Stimulated activated CD8-positive, alpha-beta memory T cell treated with anti-CD3 and anti-CD28 coated beads, Interleukin-12 subunit alpha, Interleukin-12 subunit beta, amount 100 ng/mL, for 24 hours (primary cell): ENCODE measurements at regions not wholly inside any gene's neighbourhood (a gene's known extent, or its start where the extent isn't known, plus 50 kb on each side); places are given as distances from the start of the nearest gene placed in this dataset.
"Not testable (repeated sequence)": the region's sequence is repeated elsewhere in the genome, so short reads cannot be mapped to it uniquely, and the experiment has no call there.

Source experiments
- DNase-seq: peaks from one replicate; pipeline ENCODE4 v3.0.0-alpha.2; 2020; ENCODE audit errors: extremely low read depth

GRCh38 chr2:199569336-199569735 is 111.6 kb upstream of the SATB2 start:
- DNase-seq, result no peak

DNA sequence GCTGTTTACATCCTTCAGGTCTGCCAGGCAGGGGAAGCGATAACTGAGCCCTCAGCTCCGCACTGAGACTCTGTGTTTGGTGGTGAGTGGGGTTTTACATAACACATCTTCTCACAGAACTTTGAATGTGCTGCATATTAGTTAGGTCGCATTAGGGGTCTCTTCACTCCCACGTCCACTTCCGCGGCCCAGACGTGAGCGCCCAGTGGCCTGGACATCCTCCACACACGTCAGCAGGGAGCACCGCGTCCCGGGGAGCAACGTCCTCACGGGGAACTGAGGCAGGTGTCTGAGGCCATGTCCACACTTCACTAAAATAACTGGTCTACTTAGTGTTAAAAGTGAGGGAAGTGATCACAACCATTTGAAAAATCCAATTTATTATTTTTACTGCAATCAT is 100.4 kb upstream of the SATB2 start:
- DNase-seq, result no peak

- DNase-seq, result no peak
These were observed 99.0 kb upstream of the SATB2 start for GRCh38 chr2:199556527-199557285.

- no peak for DNase-seq
These were observed 96.3 kb upstream of the SATB2 start for GRCh38 chr2:199554026-199554425.

DNA sequence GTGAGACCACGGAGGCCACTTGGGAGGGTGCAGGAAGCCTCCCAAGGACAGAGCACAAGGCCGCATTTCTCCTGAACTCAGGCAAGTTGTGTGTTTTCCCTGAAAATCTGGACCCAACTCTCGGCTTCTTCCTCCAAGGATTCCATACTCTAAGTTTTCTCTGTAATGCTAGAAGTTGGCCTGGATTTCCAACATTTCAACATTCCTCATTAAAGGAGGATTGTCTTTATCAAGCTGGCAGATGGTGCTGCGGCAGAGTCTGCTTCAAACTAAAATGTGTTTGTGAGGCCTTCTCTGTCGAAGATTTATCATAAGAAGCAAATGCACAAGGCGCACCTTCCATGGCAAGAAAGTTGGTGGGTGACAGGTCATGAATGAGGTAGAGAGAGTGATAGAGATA is 94.4 kb upstream of the SATB2 start:
- DNase-seq, result no peak

DNA sequence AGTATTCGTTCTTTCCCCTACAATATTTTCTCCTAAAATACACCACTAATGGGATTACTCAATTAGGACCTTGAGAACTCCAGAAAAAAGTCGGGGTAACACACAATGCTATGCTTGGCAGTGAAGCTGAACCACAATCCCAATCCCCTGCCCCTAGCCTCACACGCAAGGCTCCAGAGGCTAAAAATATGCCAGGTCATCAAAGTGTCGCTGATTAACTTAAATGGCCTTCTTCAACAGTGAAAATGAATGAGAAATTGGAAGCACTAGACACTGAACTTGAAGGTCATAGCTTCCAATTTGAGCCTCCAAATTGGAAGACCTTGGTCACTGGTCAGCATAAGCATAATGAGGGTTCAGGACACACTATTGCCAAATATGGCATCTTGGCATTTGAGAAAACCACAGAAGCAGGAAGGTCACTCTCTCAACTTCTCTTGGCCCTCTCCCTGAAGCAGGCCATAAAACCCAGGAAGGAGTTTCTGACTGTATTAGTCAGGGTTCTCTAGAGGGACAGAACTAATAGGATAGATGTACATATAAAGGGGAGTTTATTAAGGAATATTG is 86.0 kb upstream of the SATB2 start:
- DNase-seq, result no peak

DNA sequence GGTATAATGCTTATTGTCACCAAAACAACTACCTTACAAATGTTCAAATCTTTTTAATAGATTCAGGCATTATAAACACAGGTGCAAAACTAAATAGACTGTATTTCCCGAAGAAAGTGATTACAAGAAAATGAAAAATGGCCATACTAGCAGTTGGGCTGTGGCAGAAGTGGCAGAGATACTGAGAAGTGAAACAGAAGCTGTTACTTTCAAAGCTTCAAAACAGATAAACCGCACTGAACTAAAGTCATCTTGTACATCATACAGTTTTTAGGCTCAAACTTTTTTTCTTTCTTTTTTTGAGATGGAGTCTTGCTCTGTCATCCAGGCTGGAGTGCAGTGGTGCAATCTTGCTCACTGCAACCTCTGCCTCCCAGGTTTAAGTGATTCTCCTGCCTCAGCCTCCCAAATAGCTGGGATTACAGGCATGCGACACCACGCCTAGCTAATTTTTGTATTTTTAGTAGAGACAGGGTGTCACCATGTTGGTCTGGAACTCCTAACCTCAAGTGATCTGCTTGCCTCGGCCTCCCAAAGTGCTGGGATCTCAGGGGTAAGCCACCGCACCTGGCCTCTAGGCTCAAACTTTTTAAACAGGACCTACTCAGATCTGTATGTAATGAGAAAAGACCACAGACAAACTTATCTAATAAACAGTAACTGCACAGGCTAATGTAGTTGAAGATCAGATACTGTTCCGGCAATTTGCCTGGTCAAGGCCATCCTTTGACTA is 77.9 kb upstream of the SATB2 start:
- DNase-seq, result no peak

DNA sequence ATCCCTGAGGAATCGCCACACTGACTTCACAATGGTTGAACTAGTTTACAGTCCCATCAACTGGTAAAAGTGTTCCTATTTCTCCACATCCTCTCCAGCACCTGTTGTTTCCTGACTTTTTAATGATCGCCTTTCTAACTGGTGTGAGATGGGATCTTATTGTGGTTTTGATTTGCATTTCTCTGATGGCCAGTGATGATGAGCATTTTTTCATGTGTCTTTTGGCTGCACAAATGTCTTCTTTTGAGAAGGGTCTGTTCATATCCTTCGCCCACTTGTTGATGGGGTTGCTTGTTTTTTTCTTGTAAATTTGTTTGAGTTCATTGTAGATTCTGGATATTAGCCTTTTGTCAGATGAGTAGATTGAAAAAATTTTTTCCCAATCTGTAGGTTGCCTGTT is 76.1 kb upstream of the SATB2 start:
- not testable (repeated sequence) for DNase-seq

- no peak for DNase-seq
These were observed 69.3 kb upstream of the SATB2 start for GRCh38 chr2:199527071-199527470.

GRCh38 chr2:199524689-199525574 is 67.2 kb upstream of the SATB2 start:
- no peak for DNase-seq

- DNase-seq, result no peak
These were observed 51.7 kb upstream of the SATB2 start for GRCh38 chr2:199509403-199509802.
